NK-92 treated with Interleukin-12 subunit alpha and Interleukin-12 subunit beta, amount 100 ng/mL, for 24 hours (cell line): ENCODE measurements at regions not wholly inside any gene's neighbourhood (a gene's known extent, or its start where the extent isn't known, plus 50 kb on each side); places are given as distances from the start of the nearest gene placed in this dataset.

Source experiments
- DNase-seq: peaks from one replicate; lab custom pipeline; 2025; lab: John Stamatoyannopoulos, UW

GRCh38 chr7:20021066-20021465, 196.1 kb downstream of the MACC1 start:
- no peak for DNase-seq

GRCh38 chr7:20019757-20020432, 197.3 kb downstream of the MACC1 start:
- DNase-seq = no peak

GRCh38 chr7:20016669-20017068, 200.5 kb downstream of the MACC1 start:
- DNase-seq = no peak

GRCh38 chr7:20013536-20013935, 203.6 kb downstream of the MACC1 start:
- no peak for DNase-seq

- DNase-seq = no peak
Measured at GRCh38 chr7:20012100-20012499, 205.1 kb downstream of the MACC1 start.

GRCh38 chr7:20010877-20011276, 206.3 kb downstream of the MACC1 start:
- no peak for DNase-seq

- DNase-seq = no peak
Measured at GRCh38 chr7:20007510-20007909, 209.7 kb downstream of the MACC1 start.

- DNase-seq = no peak
Measured at GRCh38 chr7:20005081-20005480, 212.1 kb downstream of the MACC1 start.

- no peak for DNase-seq
Measured at GRCh38 chr7:19999681-20000080, 217.5 kb downstream of the MACC1 start.

- DNase-seq = no peak
Measured at GRCh38 chr7:19991936-19992335, 218.5 kb upstream of the TMEM196 start.

- no peak for DNase-seq
Measured at GRCh38 chr7:19989906-19990305, 216.5 kb upstream of the TMEM196 start.

GRCh38 chr7:19988860-19989259, 215.4 kb upstream of the TMEM196 start:
- DNase-seq = no peak

GRCh38 chr7:19984231-19984632, 210.8 kb upstream of the TMEM196 start:
- DNase-seq = no peak

GRCh38 chr7:19982841-19983835, 209.7 kb upstream of the TMEM196 start:
- peak; percentile 1 for DNase-seq

- DNase-seq = no peak
Measured at GRCh38 chr7:19973581-19973980, 200.2 kb upstream of the TMEM196 start.

- no peak for DNase-seq
Measured at GRCh38 chr7:19972876-19973275, 199.5 kb upstream of the TMEM196 start.

- no peak for DNase-seq
Measured at GRCh38 chr7:19971956-19972355, 198.5 kb upstream of the TMEM196 start.

GRCh38 chr7:19970514-19970913, 197.1 kb upstream of the TMEM196 start:
- DNase-seq = no peak

GRCh38 chr7:19969859-19970493, 196.6 kb upstream of the TMEM196 start:
- no peak for DNase-seq

- DNase-seq = no peak
Measured at GRCh38 chr7:19964246-19964645, 190.8 kb upstream of the TMEM196 start.

- DNase-seq = no peak
Measured at GRCh38 chr7:19963695-19964094, 190.3 kb upstream of the TMEM196 start.

GRCh38 chr7:19958309-19958896, 185.0 kb upstream of the TMEM196 start:
- DNase-seq = no peak
